Hepatocyte (in vitro differentiated cells): ENCODE measurements at regions not wholly inside any gene's neighbourhood (a gene's known extent, or its start where the extent isn't known, plus 50 kb on each side); places are given as distances from the start of the nearest gene placed in this dataset.
"Not testable (repeated sequence)": the region's sequence is repeated elsewhere in the genome, so short reads cannot be mapped to it uniquely, and the experiment has no call there.

Experiments
- CTCF ChIP-seq: fragments of 200-600 bp; sonication (generic); IDR thresholded peaks from 2 replicates; pipeline ENCODE4 v1.5.1; 2016; ENCODE audit warnings: antibody characterized with exemption, mild to moderate bottlenecking; ENCODE audit not compliant: poor library complexity
- EZH2 ChIP-seq: fragments of 200-600 bp; sonication (generic); IDR thresholded peaks from 2 replicates; pipeline ENCODE4 v1.6.1; 2016; ENCODE audit warnings: antibody characterized with exemption, mild to moderate bottlenecking, borderline replicate concordance

GRCh38 chr15:30695811-30696210, 69.9 kb downstream of the ARHGAP11B start:
- TF ChIP-seq CTCF, EZH2: not testable (repeated sequence)
